Glutamatergic neuron (in vitro differentiated cells): ENCODE measurements at regions not wholly inside any gene's neighbourhood (a gene's known extent, or its start where the extent isn't known, plus 50 kb on each side); places are given as distances from the start of the nearest gene placed in this dataset.

Experiments
- DNase-seq: peaks from one replicate; pipeline ENCODE4 v3.0.0; 2022
- H3K27ac Mint-ChIP-seq: one replicate; pipeline ENCODE4 v1.8.0; 2020; ENCODE audit warnings: mild to moderate bottlenecking, mixed read lengths, inconsistent platforms; ENCODE audit not compliant: unreplicated experiment
- H3K27me3 Mint-ChIP-seq: one replicate; pipeline ENCODE4 v1.8.0; 2020; ENCODE audit warnings: mild to moderate bottlenecking, moderate library complexity, mixed read lengths, inconsistent platforms; ENCODE audit not compliant: unreplicated experiment
- H3K36me3 Mint-ChIP-seq: one replicate; pipeline ENCODE4 v1.8.0; 2020; ENCODE audit warnings: mild to moderate bottlenecking, mixed read lengths, inconsistent platforms; ENCODE audit not compliant: unreplicated experiment
- H3K4me1 Mint-ChIP-seq: one replicate; pipeline ENCODE4 v1.8.0; 2020; ENCODE audit warnings: mild to moderate bottlenecking, low read depth, mixed read lengths, inconsistent platforms; ENCODE audit not compliant: unreplicated experiment
- H3K4me3 Mint-ChIP-seq: one replicate; pipeline ENCODE4 v1.8.0; 2020; ENCODE audit warnings: mild to moderate bottlenecking, mixed read lengths, inconsistent platforms; ENCODE audit not compliant: unreplicated experiment
- H3K9me3 Mint-ChIP-seq: one replicate; pipeline ENCODE4 v1.8.0; 2020; ENCODE audit warnings: mild to moderate bottlenecking, moderate library complexity, mixed read lengths, inconsistent platforms; ENCODE audit not compliant: unreplicated experiment
- TF ChIP-seq, protein P1 (sequence below): fragments of 200-600 bp; sonication (generic); IDR thresholded peaks from one replicate; pipeline ENCODE4 v1.5.0; 2021; ENCODE audit not compliant: partially characterized antibody, unreplicated experiment

DNA sequence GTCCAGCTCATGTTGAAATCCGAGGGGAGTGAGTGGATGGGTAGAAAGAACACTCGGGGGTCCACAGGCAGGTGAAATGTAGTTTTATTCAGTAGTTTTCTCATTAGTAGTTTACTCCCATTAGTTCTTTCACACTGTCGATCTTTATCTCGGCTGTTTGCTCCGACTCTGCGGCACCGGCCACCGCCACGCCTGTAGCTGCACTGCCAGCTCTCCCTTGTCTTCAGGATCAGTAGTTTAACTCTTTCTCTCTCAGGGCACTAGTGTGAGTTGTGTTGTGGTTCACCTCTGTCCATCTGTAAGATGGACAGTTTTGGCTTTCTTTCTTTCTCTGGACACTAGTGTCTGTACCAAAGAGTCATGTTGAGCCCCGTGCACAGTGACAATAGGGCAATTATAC is 195.7 kb downstream of the LMBRD1 start:
- no peak for DNase-seq
- Mint-ChIP-seq H3K4me1 (peaks cover 5% of the 10 kb centered on the region), H3K4me3 (no peak overlapping the region), H3K27me3 (peaks cover 5% of the 10 kb centered on the region), H3K27ac (no peak overlapping the region), H3K9me3 (no peaks in the 10 kb centered on the region), H3K36me3 (no peaks in the 10 kb centered on the region)
- TF ChIP-seq, protein P1, sequence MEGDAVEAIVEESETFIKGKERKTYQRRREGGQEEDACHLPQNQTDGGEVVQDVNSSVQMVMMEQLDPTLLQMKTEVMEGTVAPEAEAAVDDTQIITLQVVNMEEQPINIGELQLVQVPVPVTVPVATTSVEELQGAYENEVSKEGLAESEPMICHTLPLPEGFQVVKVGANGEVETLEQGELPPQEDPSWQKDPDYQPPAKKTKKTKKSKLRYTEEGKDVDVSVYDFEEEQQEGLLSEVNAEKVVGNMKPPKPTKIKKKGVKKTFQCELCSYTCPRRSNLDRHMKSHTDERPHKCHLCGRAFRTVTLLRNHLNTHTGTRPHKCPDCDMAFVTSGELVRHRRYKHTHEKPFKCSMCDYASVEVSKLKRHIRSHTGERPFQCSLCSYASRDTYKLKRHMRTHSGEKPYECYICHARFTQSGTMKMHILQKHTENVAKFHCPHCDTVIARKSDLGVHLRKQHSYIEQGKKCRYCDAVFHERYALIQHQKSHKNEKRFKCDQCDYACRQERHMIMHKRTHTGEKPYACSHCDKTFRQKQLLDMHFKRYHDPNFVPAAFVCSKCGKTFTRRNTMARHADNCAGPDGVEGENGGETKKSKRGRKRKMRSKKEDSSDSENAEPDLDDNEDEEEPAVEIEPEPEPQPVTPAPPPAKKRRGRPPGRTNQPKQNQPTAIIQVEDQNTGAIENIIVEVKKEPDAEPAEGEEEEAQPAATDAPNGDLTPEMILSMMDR = no peak

DNA sequence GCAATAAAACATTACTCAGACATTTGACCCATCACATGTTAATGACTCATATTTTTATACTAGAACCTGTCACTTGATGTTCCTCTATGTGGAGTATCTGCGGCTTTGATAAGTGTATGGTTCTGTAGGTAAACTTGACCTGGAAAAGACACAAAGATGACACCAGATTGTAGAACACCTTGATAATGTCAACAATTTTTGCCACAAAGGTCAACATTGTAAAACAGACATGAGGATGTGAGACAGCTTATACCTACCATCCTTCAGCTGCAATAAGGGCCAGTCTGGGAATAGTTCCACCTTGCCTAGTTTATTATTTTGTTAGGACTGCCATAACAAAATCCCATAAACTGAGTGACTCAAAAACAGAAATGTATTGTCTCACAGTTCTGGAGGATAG is 202.4 kb downstream of the LMBRD1 start:
- Mint-ChIP-seq H3K4me1 (peaks cover 10% of the 10 kb centered on the region), H3K36me3 (no peaks in the 10 kb centered on the region), H3K4me3 (no peak overlapping the region), H3K9me3 (no peaks in the 10 kb centered on the region), H3K27ac (no peak overlapping the region), H3K27me3 (no peaks in the 10 kb centered on the region)
- TF ChIP-seq, protein P1 = no peak
- no peak for DNase-seq

DNA sequence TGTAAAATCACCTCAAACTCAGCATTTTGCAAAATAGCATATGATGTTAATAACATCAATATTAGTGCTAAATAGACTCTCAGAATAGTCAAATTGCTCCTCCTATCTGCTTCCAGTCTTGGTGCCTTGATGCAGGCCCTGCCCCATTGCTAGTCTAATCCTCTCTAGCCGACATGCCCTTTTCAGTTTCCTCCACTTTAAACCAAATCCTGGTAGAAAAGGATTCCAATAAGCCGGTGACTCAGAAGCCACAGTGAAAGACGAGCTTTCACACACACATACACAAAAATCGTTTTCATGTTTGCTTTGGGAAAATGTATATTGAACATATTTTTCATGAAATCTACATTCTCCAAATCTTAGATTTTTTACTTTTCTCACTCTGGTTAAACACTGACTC is 203.1 kb downstream of the LMBRD1 start:
- Mint-ChIP-seq H3K4me3 (no peak overlapping the region), H3K27ac (no peak overlapping the region), H3K9me3 (no peaks in the 10 kb centered on the region), H3K36me3 (no peaks in the 10 kb centered on the region), H3K27me3 (no peaks in the 10 kb centered on the region), H3K4me1 (peaks cover 10% of the 10 kb centered on the region)
- no peak for DNase-seq
- TF ChIP-seq, protein P1 = no peak

DNA sequence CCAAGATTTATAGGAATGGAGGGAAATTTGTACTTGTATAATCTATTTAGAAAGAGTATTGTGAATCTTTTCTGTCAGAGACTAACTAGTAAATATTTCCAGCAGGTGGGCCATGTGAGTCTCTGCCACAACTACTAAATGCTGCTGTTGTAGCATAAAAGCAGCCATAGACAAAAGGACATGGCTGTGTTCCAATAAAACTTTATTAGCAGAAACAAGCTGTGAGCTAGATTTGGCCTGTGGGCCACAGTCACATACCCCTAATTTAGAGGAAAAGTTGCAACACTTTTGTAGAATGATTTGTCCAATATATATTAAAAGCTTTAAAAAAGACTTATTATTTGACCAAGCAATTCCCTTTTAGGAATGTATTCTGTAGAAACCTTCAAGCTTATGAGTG is 207.2 kb downstream of the LMBRD1 start:
- TF ChIP-seq, protein P1 = no peak
- Mint-ChIP-seq H3K4me1 (peaks cover 15% of the 10 kb centered on the region), H3K9me3 (no peaks in the 10 kb centered on the region), H3K36me3 (no peaks in the 10 kb centered on the region), H3K27ac (no peak overlapping the region), H3K4me3 (no peak overlapping the region), H3K27me3 (no peaks in the 10 kb centered on the region)
- no peak for DNase-seq

DNA sequence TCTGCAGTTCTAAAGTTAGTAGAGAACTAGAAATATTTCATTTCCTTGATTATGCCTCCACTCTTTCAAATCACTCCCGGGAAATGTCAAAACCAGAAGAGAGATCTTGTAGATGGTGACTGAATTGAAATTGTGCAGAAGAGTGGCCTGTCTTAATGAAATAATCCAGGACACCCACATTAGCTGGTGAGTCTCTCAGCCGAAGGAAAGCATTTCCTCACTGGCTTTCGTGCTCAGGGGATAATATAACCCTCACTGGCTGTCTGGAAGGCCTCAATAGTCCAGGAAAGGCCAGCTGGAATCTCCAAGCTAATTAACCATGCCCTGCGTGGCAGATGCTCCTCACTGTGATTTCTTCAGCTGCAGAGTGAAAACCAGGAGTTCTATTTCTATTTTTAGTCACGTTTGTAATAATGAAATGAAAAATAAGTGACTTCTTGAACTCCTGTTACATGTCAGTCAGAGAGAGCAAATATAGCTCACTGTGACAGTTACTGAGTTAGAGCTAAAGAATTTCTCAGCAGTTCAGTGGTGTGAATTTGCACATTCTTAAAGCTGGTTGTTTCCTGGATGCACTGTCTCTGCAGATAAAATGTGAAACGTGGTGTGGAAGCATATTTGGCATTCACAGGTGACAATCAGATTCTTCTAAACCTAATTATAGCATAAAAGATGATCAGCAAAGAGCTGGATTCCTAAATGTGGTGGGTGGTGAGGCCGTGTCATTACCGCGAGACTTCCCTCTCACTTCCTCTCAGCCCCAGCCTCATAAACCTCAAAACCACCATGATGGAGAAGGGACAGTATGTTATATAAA is 211.7 kb downstream of the LMBRD1 start:
- Mint-ChIP-seq H3K9me3 (no peaks in the 10 kb centered on the region), H3K27ac (peak overlapping the region; percentile 69), H3K4me1 (peaks cover 26% of the 10 kb centered on the region), H3K36me3 (no peaks in the 10 kb centered on the region), H3K4me3 (peak overlapping the region; percentile 61), H3K27me3 (no peaks in the 10 kb centered on the region)
- DNase-seq = no peak
- TF ChIP-seq, protein P1 = no peak
